GM12872 (cell line): ENCODE measurements at regions not wholly inside any gene's neighbourhood (a gene's known extent, or its start where the extent isn't known, plus 50 kb on each side); places are given as distances from the start of the nearest gene placed in this dataset.

Experiments used
- TF ChIP-seq, protein P1 (sequence below): IDR thresholded peaks from 3 replicates; pipeline ENCODE4 v1.5.1; 2011; ENCODE audit warnings: low read depth, mild to moderate bottlenecking, low read length, moderate library complexity; ENCODE audit not compliant: insufficient read depth

DNA sequence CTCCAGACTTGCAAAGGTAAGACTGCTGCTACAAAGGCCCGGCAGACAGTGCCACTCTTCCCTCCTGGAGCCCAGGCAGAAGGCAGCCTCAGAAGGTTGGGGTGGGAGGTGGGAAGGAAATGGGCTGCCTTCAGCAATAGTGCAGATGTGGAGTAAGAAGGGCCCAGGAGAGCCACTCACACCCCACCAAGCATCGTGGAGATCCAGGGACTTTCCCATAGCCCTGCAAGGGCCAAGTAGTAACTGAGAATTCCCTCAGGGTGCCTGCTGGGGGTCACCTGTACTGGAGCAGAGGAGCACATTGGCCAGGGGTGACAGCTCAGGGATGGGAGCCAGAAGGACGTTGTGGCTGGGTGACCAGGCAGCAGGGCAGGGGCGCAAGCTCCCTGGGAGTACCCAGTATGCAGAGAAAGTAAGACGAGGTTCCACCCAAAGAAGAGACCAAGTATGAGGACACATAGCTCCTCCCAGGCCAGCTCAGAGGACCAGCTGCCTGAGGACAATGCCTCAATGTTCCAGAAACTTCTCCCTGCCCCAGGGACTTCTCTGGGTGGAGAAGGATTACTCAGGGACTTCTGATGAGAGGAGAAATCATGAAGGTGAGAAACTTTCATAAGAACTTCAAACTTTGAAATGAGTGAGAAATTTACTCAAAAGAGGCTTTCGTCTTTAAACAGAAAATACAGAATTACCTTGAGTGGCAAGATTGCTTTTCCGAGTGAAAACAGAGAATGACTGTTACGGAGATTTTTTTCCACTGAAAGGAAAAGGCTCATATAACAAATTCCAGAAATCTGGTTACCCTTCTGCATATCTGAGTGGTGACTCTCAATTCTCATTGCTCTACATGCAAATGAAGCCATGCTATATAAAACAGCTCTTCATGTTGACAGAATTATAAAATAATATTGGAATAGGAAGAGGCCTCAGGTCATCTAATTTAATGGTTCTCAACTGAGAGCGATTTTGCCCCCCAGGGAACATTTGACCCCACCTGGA, 87.9 kb upstream of the TRIO start:
- TF ChIP-seq, protein P1, sequence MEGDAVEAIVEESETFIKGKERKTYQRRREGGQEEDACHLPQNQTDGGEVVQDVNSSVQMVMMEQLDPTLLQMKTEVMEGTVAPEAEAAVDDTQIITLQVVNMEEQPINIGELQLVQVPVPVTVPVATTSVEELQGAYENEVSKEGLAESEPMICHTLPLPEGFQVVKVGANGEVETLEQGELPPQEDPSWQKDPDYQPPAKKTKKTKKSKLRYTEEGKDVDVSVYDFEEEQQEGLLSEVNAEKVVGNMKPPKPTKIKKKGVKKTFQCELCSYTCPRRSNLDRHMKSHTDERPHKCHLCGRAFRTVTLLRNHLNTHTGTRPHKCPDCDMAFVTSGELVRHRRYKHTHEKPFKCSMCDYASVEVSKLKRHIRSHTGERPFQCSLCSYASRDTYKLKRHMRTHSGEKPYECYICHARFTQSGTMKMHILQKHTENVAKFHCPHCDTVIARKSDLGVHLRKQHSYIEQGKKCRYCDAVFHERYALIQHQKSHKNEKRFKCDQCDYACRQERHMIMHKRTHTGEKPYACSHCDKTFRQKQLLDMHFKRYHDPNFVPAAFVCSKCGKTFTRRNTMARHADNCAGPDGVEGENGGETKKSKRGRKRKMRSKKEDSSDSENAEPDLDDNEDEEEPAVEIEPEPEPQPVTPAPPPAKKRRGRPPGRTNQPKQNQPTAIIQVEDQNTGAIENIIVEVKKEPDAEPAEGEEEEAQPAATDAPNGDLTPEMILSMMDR, result no peak

DNA sequence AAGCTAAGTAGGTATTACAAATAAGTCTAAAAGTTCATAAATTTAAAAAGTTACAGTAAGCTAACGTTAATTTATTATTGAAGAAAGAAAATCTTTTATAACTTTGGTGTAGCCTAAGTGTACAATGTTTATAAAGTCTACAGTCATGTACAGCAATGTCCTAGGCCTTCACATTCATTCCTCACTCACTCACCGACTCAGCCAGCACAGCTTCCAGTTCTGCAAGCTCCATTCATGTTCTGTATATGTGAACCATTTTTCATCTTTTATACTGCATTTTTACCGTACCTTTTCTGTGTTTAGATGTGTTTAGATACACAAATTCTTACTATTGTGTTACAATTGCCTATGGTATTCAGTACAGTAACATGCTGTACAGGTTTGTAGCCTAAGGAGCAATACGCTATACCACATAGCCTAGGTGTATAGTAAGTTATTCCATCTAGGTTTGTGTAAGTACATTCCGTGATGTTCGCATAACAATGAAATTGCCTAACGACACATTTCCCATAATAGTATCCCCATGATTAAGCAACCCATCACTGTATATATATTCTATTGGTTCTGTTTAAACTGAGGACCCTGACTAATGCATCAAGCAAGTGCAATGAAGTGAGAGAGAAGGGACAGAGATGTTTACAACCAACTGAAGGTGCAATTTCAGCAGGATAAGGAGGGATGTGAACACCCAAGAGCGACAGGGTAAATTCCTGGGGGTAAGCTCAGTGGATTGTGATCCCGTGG, 88.9 kb upstream of the TRIO start:
- TF ChIP-seq, protein P1, result no peak

DNA sequence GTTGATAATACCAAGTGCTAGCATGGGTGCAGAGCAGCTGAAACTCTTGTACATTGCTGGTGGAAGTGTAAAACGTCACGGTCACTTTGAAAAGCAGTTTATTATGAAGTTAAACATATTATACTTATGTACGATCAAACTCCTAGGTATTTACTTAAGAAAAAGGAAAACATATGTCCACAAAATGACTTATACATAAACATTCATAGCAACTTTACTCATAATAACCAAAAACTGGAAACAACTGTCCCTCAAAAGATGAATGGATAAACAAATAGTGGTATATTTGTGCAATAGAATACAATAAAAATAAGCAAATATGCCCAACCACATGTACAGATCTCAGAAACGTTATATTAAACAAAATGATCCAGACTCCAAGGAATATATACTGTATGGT, 92.3 kb upstream of the TRIO start:
- TF ChIP-seq, protein P1, result no peak

DNA sequence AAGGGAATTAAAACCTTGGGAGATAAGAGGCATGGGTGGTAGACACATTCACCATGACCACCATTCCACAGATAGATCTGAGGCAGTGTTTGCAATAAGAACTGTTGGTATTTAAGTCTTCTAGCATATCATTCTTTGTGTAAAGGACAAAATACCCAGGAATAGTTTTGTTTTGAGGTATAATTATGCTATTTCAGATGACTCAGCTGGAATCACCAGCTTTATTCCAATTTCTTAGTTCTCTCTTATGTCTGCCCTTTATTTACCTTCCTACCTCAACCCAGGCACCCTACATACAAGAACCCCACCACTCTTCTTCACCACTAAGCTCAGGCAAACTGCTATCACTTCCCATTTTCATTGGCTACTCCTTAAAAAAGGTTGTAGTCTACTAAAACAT, 94.7 kb upstream of the TRIO start:
- TF ChIP-seq, protein P1, result no peak

DNA sequence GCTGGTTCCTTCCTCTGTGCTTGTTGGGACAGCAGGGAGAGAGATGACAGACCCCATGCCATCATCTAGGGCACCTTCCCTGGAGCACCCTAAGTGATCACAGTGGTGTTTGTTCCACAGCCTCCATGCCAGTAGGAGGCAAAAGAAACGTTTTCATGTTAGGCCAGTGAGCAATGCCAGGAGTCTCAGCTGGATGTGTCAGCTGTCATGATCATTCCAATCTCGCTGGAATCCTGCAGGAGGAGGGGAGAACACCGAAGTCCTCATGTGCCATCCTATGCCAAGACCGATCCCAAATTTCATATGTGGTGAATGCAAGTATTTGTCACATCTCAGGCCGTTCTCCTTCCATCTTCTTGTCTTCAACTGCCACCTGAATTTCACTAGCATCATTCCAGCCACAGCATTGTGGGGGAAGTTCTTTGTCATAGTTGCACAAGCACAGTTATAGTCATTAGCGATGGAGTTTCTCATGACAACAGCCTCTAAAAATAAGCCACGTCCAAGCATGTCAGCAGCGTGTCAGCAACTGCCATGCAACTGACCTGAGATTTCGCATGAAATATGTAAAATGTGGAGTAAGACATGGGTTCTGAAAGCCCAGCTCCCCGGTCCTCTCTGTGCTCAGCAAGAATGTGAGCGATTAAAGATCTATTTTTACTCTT, 97.2 kb upstream of the DNAH5 start:
- TF ChIP-seq, protein P1, result no peak

DNA sequence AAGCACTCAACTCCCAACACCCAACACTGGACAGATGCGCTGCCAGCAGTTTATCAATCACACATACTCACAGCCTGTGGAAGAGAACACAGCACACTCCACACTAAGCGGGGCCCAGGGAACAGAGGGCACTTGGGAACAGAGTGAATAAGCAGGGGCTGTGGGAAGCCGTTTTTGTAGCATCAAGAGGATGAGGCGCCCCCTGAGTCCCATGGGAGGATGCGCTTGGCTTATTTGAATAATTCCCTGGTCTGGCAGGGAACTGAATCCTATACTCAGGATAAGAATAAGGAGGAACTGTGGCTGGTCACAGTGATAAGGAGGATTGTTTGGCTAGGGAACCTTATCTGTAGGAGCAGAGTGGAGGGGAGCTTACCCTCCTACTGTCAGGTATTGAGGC, 96.1 kb upstream of the DNAH5 start:
- TF ChIP-seq, protein P1, result no peak

DNA sequence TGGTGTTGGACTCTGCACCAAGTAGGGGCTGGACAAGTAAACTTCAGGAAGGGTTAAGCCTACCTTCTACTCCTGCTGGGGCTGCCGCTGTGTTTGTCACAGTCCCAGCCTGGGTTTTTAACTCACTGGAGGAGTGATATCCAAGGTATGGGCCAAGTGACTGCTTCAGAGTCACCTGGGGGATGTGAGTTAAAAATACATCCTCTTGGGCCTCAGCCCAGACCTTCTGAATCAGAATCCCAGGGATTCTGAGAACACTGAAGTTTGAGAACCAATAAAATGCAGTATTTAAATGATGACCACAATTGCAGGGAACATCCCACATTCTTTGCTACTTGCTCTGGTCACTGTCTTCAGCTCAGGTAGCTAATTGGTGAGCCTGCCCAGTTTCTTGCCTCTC, 95.1 kb upstream of the DNAH5 start:
- TF ChIP-seq, protein P1, result no peak
